Fibroblast of skin of right biceps (primary cell): ENCODE measurements at regions not wholly inside any gene's neighbourhood (a gene's known extent, or its start where the extent isn't known, plus 50 kb on each side); places are given as distances from the start of the nearest gene placed in this dataset.

Source experiments
- DNase-seq: peaks from one replicate; pipeline ENCODE4 v3.0.0-alpha.2; 2013

- no peak for DNase-seq
These were observed 67.3 kb upstream of the TEX51 start for GRCh38 chr2:126831234-126832005.

GRCh38 chr2:126832014-126832413, 66.7 kb upstream of the TEX51 start:
- DNase-seq, result no peak

- no peak for DNase-seq
These were observed 65.9 kb upstream of the TEX51 start for GRCh38 chr2:126832757-126833156.

GRCh38 chr2:126834006-126834659, 64.6 kb upstream of the TEX51 start:
- no peak for DNase-seq

GRCh38 chr2:126835261-126835660, 63.4 kb upstream of the TEX51 start:
- DNase-seq, result no peak

GRCh38 chr2:126835831-126836230, 62.9 kb upstream of the TEX51 start:
- no peak for DNase-seq

GRCh38 chr2:126836761-126837679, 61.7 kb upstream of the TEX51 start:
- no peak for DNase-seq

GRCh38 chr2:126837966-126838715, 60.5 kb upstream of the TEX51 start:
- no peak for DNase-seq

GRCh38 chr2:126838716-126838985, 60.0 kb upstream of the TEX51 start:
- DNase-seq, result no peak

- DNase-seq, result no peak
These were observed 58.9 kb upstream of the TEX51 start for GRCh38 chr2:126839796-126840195.

- DNase-seq, result no peak
These were observed 55.6 kb upstream of the TEX51 start for GRCh38 chr2:126843081-126843480.

GRCh38 chr2:126846241-126846640, 52.4 kb upstream of the TEX51 start:
- DNase-seq, result no peak
